Thyroid gland (tissue), 4 donors: ENCODE measurements at regions not wholly inside any gene's neighbourhood (a gene's known extent, or its start where the extent isn't known, plus 50 kb on each side); places are given as distances from the start of the nearest gene placed in this dataset.

ENCODE experiments used
- CTCF ChIP-seq, 6 experiments: fragments of 200-600 bp in 3 of 6; fragments of 450-650 bp in 3 of 6; sonication (generic) in 3 of 6; IDR thresholded peaks; one replicate each; pipeline ENCODE4 v1.5.1; 2016 to 2019; ENCODE audit warnings: antibody characterized with exemption in 6 of 6, mild to moderate bottlenecking in 2 of 6, inconsistent platforms in 1 of 6, moderate library complexity in 1 of 6
- POLR2A ChIP-seq, 2 donors: fragments of 450-650 bp; IDR thresholded peaks; one replicate each; pipeline ENCODE4 v1.6.1; 2017; ENCODE audit warnings: antibody characterized with exemption in 2 of 2, mild to moderate bottlenecking in 2 of 2, moderate library complexity in 1 of 2

- TF ChIP-seq POLR2A (IDR thresholded peaks at IDR 0.05) (no peak), CTCF (IDR thresholded peaks at IDR 0.05) (no peak)
Observed at GRCh38 chr11:110029714-110030113, 63.5 kb upstream of the ZC3H12C start.
